Endothelial cell (in vitro differentiated cells): ENCODE measurements at regions not wholly inside any gene's neighbourhood (a gene's known extent, or its start where the extent isn't known, plus 50 kb on each side); places are given as distances from the start of the nearest gene placed in this dataset.

Source experiments
- DNase-seq: peaks from one replicate; pipeline ENCODE4 v3.0.0; 2021; ENCODE audit warnings: low spot score
- H3K27ac Mint-ChIP-seq: one replicate; pipeline ENCODE4 v1.8.0; 2021; ENCODE audit warnings: mixed read lengths, inconsistent platforms; ENCODE audit not compliant: unreplicated experiment
- H3K27me3 Mint-ChIP-seq: one replicate; pipeline ENCODE4 v1.8.0; 2021; ENCODE audit warnings: mild to moderate bottlenecking, moderate library complexity, mixed read lengths, inconsistent platforms; ENCODE audit not compliant: unreplicated experiment
- H3K36me3 Mint-ChIP-seq: one replicate; pipeline ENCODE4 v1.8.0; 2021; ENCODE audit warnings: mild to moderate bottlenecking, low read depth, mixed read lengths, inconsistent platforms; ENCODE audit not compliant: unreplicated experiment
- H3K4me1 Mint-ChIP-seq: one replicate; pipeline ENCODE4 v1.8.0; 2021; ENCODE audit warnings: mild to moderate bottlenecking, mixed read lengths, inconsistent platforms; ENCODE audit not compliant: unreplicated experiment
- H3K4me3 Mint-ChIP-seq: one replicate; pipeline ENCODE4 v1.8.0; 2021; ENCODE audit warnings: mild to moderate bottlenecking, mixed read lengths, inconsistent platforms; ENCODE audit not compliant: unreplicated experiment
- H3K9me3 Mint-ChIP-seq: one replicate; pipeline ENCODE4 v1.8.0; 2021; ENCODE audit warnings: mixed read lengths, inconsistent platforms; ENCODE audit not compliant: unreplicated experiment
- CTCF ChIP-seq: fragments of 200-600 bp; sonication (generic); IDR thresholded peaks from one replicate; pipeline ENCODE4 v1.5.0; 2021; ENCODE audit warnings: antibody characterized with exemption; ENCODE audit not compliant: unreplicated experiment

DNA sequence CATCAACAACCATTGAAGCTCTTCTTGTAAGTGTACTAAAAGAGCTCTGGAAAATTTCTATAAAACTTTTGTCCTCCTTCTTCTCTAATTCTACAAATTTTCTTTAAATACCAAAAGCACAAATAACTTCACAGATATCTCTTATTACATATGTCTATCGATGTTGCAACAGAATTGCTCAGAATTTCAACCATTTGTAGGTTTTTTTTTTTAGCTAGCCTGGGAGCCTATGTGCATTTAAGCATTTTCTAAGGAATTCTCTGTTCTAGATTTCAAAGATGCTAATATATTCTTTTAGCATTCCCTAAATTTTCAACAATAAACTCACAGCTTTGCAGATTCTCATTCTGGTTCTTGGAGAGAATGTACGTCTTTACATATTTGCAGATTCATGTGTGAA is 774.3 kb upstream of the NR2F2 start:
- Mint-ChIP-seq H3K36me3 (no peaks in the 10 kb centered on the region), H3K27me3 (no peaks in the 10 kb centered on the region), H3K4me1 (no peaks in the 10 kb centered on the region), H3K4me3 (no peak overlapping the region), H3K27ac (no peak overlapping the region), H3K9me3 (no peaks in the 10 kb centered on the region)
- no peak for DNase-seq
- no peak for TF ChIP-seq CTCF

GRCh38 chr15:95556866-95557225 is 773.7 kb upstream of the NR2F2 start:
- Mint-ChIP-seq H3K36me3 (no peaks in the 10 kb centered on the region), H3K27me3 (no peaks in the 10 kb centered on the region), H3K4me3 (no peak overlapping the region), H3K27ac (no peak overlapping the region), H3K4me1 (no peaks in the 10 kb centered on the region), H3K9me3 (no peaks in the 10 kb centered on the region)
- DNase-seq: no peak
- TF ChIP-seq CTCF: no peak

GRCh38 chr15:95557226-95558046 is 773.1 kb upstream of the NR2F2 start:
- no peak overlapping the region for H3K27ac Mint-ChIP-seq
- no peak for DNase-seq
- H3K36me3 Mint-ChIP-seq: no peaks in the 10 kb centered on the region
- TF ChIP-seq CTCF: no peak
- H3K9me3 Mint-ChIP-seq: no peaks in the 10 kb centered on the region
- no peak overlapping the region for H3K4me3 Mint-ChIP-seq
- H3K4me1 Mint-ChIP-seq: no peaks in the 10 kb centered on the region
- H3K27me3 Mint-ChIP-seq: no peaks in the 10 kb centered on the region

DNA sequence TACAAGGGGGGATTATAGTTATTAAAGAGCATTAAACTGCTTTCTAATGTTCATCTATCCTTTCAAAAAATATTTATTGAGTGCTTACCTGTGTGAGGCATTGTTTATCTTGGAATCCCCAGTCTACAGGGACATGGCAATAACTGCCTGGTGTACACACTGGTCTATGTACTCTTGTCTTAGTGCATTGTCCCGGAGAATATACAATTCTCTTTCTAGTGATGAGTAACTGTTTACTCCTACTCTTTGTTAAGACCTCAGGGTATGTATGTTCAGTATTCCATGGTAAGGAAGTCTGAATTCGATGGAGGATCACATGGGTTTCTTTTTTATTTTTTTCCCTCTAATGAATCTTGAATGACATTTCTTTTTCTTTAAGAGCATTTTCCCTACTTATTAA is 772.4 kb upstream of the NR2F2 start:
- H3K4me3 Mint-ChIP-seq: no peak overlapping the region
- H3K4me1 Mint-ChIP-seq: no peaks in the 10 kb centered on the region
- no peak for TF ChIP-seq CTCF
- no peak overlapping the region for H3K27ac Mint-ChIP-seq
- no peaks in the 10 kb centered on the region for H3K9me3 Mint-ChIP-seq
- no peaks in the 10 kb centered on the region for H3K36me3 Mint-ChIP-seq
- no peak for DNase-seq
- H3K27me3 Mint-ChIP-seq: no peaks in the 10 kb centered on the region

DNA sequence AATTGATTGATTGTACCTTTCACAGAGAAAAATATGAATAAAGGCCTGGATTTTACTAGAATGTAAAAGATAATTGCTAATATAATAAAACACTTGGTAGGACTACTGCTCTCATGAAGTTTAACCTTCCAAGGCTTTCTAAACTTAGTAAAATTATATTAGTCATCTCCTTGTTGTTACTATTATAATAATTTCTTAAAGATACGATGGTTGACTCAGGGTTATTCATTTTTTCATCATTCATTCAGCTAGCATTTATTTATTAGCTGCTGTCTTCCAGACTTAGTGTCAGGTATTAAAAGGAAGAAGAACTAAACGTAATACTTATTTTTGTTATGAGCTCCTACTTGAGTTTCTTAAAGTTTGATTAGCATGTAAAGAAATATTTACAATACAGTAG is 771.6 kb upstream of the NR2F2 start:
- no peak overlapping the region for H3K4me3 Mint-ChIP-seq
- H3K27me3 Mint-ChIP-seq: no peaks in the 10 kb centered on the region
- no peaks in the 10 kb centered on the region for H3K9me3 Mint-ChIP-seq
- DNase-seq: no peak
- H3K36me3 Mint-ChIP-seq: no peaks in the 10 kb centered on the region
- H3K4me1 Mint-ChIP-seq: no peaks in the 10 kb centered on the region
- H3K27ac Mint-ChIP-seq: no peak overlapping the region
- TF ChIP-seq CTCF: no peak
